ENCODE measurements at regions not wholly inside any gene's neighbourhood (a gene's known extent, or its start where the extent isn't known, plus 50 kb on each side); places are given as distances from the start of the nearest gene placed in this dataset.

GRCh38 chr5:110347781-110348180 is 378.7 kb downstream of the TMEM232 start:
- H3K9ac ChIP-seq: no peak overlapping the region
- no peak overlapping the region for H3K27ac ChIP-seq
- no peaks in the 10 kb centered on the region for H3K4me1 ChIP-seq
- no peaks in the 10 kb centered on the region for H3K27me3 ChIP-seq (ENCODE audit: control insufficient read depth, insufficient read depth, low read length)
- no peaks in the 10 kb centered on the region for H3K79me2 ChIP-seq
- no peaks in the 10 kb centered on the region for H3K9me3 ChIP-seq (ENCODE audit: control insufficient read depth, low read length)
- no peak overlapping the region for H2AFZ ChIP-seq
- no peaks in the 10 kb centered on the region for H3K36me3 ChIP-seq (ENCODE audit: control insufficient read depth, insufficient read depth, low read length)
- TF ChIP-seq CTCF (IDR thresholded peaks at IDR 0.05): no peak
- no peak overlapping the region for H3K4me3 ChIP-seq (ENCODE audit: low read depth, low read length)
- no peak overlapping the region for H3K4me2 ChIP-seq (ENCODE audit: low read length)

- no peak for TF ChIP-seq CTCF (IDR thresholded peaks at IDR 0.05)
- Histone ChIP-seq H3K4me1 (no peaks in the 10 kb centered on the region), H3K9ac (no peak overlapping the region), H3K79me2 (no peaks in the 10 kb centered on the region), H3K4me3 (ENCODE audit: low read depth, low read length) (no peak overlapping the region), H3K27ac (no peak overlapping the region), H3K27me3 (ENCODE audit: control insufficient read depth, insufficient read depth, low read length) (no peaks in the 10 kb centered on the region), H3K4me2 (ENCODE audit: low read length) (no peak overlapping the region), H2AFZ (no peak overlapping the region), H3K36me3 (ENCODE audit: control insufficient read depth, insufficient read depth, low read length) (no peaks in the 10 kb centered on the region), H3K9me3 (ENCODE audit: control insufficient read depth, low read length) (no peaks in the 10 kb centered on the region)
Measured at GRCh38 chr5:110351430-110351829, 375.0 kb downstream of the TMEM232 start.

GRCh38 chr5:110354311-110354710 is 372.2 kb downstream of the TMEM232 start:
- Histone ChIP-seq H3K4me3 (ENCODE audit: low read depth, low read length) (no peak overlapping the region), H3K27me3 (ENCODE audit: control insufficient read depth, insufficient read depth, low read length) (no peaks in the 10 kb centered on the region)

GRCh38 chr5:110354915-110355644 is 371.4 kb downstream of the TMEM232 start:
- Histone ChIP-seq H3K9me3 (ENCODE audit: control insufficient read depth, low read length) (no peaks in the 10 kb centered on the region), H3K4me1 (no peaks in the 10 kb centered on the region), H3K9ac (no peak overlapping the region), H3K4me2 (ENCODE audit: low read length) (no peak overlapping the region), H3K4me3 (ENCODE audit: low read depth, low read length) (no peak overlapping the region), H3K36me3 (ENCODE audit: control insufficient read depth, insufficient read depth, low read length) (no peaks in the 10 kb centered on the region), H3K79me2 (no peaks in the 10 kb centered on the region), H3K27ac (no peak overlapping the region), H2AFZ (no peak overlapping the region), H3K27me3 (ENCODE audit: control insufficient read depth, insufficient read depth, low read length) (no peaks in the 10 kb centered on the region)
- no peak for TF ChIP-seq CTCF (IDR thresholded peaks at IDR 0.05)

More at GRCh38 chr5:110354311-110354710, 372.2 kb downstream of the TMEM232 start:
- no peak for TF ChIP-seq CTCF (IDR thresholded peaks at IDR 0.05)
- Histone ChIP-seq H3K27ac (no peak overlapping the region), H3K4me1 (no peaks in the 10 kb centered on the region), H3K36me3 (ENCODE audit: control insufficient read depth, insufficient read depth, low read length) (no peaks in the 10 kb centered on the region), H2AFZ (no peak overlapping the region), H3K79me2 (no peaks in the 10 kb centered on the region), H3K9me3 (ENCODE audit: control insufficient read depth, low read length) (no peaks in the 10 kb centered on the region), H3K9ac (no peak overlapping the region), H3K4me2 (ENCODE audit: low read length) (no peak overlapping the region)

GRCh38 chr5:110356677-110357076 is 369.8 kb downstream of the TMEM232 start:
- no peaks in the 10 kb centered on the region for H3K36me3 ChIP-seq (ENCODE audit: control insufficient read depth, insufficient read depth, low read length)
- no peak for TF ChIP-seq CTCF (IDR thresholded peaks at IDR 0.05)

More at GRCh38 chr5:110356677-110357076, 369.8 kb downstream of the TMEM232 start:
- H3K27me3 ChIP-seq (ENCODE audit: control insufficient read depth, insufficient read depth, low read length): no peaks in the 10 kb centered on the region
- H3K27ac ChIP-seq: no peak overlapping the region
- no peak overlapping the region for H3K4me2 ChIP-seq (ENCODE audit: low read length)
- no peak overlapping the region for H3K9ac ChIP-seq
- no peaks in the 10 kb centered on the region for H3K79me2 ChIP-seq
- H3K9me3 ChIP-seq (ENCODE audit: control insufficient read depth, low read length): no peaks in the 10 kb centered on the region
- no peak overlapping the region for H2AFZ ChIP-seq
- no peaks in the 10 kb centered on the region for H3K4me1 ChIP-seq
- no peak overlapping the region for H3K4me3 ChIP-seq (ENCODE audit: low read depth, low read length)

All from parathyroid adenoma (tissue), 2 donors.